ENCODE measurements at regions not wholly inside any gene's neighbourhood (a gene's known extent, or its start where the extent isn't known, plus 50 kb on each side); places are given as distances from the start of the nearest gene placed in this dataset.

DNA sequence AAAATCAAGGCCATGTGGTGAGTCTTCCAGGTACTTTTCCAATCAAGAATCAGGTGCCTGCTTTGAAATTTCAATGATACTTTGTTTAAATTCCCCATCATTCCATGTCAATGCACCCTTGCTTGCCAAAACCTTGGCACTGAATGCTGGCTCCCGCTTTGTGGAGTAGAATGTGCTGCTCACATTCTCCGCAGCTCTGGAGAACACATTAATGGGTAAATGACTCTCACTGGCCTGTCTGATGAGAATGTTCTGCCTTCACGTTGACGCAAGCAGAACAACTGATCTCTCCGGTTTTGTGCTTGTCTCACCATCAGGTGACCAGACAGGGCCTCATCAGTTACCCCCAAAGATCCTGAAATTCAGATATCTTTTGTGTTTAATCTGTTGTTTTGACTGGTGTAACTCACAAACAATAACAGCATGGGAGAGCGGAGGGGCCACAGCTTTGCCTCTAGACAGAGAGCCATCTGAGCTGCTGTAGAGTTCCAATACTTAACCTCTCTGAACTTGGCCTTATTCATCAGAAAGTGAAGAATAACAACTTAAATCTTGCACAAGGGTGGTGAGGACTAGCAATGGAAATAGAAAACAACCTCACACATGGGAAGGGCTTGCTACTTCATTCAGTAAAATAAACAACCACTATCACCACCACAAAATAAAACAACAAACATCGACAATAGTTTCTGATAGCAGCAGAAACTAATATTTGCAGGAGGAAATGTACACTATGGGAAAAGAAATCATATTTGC is 276.9 kb upstream of the IGFBP3 start:
- no peak for DNase-seq (ENCODE audit: low read depth in 2 of 3, low spot score in 1 of 3)

DNA sequence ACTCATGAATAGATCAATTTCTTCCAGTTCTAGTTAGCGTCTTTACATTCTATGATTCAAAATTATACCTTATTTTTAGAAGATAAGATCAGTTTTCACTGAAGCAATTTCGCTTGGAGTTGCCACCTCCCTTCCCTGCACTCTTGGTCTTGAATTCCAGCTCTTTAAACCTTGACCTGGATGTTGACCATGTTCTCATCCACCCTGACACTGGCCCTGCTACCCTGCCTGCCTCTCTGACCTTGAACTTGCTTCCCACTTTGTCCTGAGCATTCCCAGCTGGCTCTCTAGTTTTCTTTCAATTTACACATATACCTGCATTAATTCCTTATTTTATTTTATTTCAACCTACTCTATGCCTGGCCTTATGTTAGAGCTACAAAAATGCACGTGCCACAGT is 274.9 kb upstream of the IGFBP3 start:
- no peak for DNase-seq (ENCODE audit: low read depth in 2 of 3, low spot score in 1 of 3)

DNA sequence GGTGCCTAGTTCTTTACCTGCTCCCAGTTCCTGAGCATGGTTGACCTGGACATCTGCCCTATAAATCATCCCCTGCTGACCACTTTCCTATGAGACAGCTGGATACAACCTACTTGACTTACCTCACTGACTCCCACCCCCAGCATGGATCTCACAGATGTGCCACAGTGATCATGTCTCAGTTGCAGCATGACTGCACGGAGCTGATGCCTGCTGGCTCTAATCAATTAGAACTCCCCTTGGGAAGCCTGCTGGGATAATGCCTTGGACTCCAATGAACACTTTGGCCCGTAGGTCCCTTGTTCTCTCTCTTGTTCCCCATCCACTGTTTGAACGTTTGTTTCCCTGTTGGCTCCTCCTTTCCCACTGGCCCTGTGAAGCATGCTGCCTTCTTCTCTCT is 271.2 kb upstream of the IGFBP3 start:
- no peak for DNase-seq (ENCODE audit: low read depth in 2 of 3, low spot score in 1 of 3)

DNA sequence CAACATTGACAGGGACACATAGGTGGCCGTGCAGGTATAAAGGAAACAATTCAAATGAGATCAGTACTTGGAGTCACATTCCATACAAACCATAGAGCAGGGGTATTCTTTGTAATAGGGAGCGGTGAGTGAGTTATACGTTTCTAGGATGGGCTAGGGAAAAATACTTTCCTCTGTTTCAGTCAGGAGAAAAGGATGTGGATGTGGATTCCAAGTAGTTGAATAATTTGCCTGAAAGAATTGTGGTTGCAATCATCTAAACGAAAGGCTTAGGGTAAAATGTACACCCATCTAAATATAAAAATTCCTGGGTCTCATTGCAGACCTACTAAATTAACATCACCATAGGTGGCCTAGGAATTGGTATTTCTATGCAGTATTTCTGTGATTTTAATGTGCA is 270.7 kb upstream of the IGFBP3 start:
- DNase-seq (ENCODE audit: low read depth in 2 of 3, low spot score in 1 of 3), result no peak

DNA sequence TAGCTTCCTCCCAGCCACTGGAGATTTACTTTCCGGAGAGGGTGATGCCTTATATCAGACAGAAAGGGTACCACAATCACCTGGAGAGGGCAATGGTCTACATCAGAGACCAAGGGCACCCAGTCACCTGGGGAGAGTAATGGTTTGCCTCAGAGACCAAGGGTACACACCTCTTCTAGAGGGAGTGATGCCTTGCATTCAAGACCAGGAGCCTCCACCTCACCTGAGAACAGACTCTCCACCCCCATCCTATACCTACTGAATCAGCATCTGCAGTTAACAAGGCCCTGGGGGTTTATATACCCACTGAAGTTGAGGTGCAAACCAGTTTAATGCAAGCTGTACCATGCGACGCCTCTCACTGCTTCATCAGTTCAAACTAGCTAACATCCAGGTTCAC is 270.2 kb upstream of the IGFBP3 start:
- no peak for DNase-seq (ENCODE audit: low read depth in 2 of 3, low spot score in 1 of 3)

DNA sequence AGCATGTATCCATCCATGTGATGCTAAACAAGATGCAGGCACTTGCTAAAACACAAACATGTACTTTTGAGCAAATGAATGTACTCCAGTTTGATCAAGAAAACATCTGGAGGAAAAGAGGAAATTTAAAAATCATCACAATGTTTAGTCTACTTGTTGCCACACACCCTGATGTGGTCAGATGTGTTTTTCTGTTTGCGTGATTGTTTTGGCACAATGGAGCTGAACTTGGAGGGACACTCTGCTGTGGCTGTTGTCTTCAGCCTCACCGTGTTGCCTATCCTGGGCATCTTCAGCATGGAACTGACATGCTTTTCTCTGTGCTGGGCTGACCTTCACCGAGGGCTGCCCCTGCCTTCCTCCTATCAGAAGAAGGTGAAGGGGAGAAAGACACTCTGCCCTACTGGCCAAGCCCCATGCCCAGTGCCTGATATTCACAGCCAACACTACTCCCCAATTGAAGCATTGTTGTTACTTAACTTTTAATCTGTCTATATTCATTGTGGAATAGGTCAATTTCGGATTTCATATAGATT is 268.3 kb upstream of the IGFBP3 start:
- no peak for DNase-seq (ENCODE audit: low read depth in 2 of 3, low spot score in 1 of 3)

DNA sequence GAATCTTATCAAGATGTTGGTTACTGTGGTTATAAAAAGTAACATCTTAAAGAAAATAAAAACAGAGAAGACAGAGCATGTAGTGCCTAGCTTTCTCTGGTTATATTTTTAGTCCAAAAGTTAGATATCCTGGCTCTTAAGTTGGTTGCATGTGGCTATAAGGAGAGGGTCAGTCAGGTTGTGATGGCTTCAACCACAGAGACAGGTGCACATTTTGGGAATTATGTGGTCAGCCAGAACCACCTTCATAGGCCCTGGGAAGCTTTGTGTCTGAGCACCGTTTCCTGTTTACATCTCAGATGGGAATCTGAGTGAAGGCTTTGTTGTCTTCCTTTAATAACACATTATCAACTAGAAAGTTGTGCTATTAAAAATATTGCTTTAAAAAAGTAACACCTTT is 265.1 kb upstream of the IGFBP3 start:
- DNase-seq (ENCODE audit: low read depth in 2 of 3, low spot score in 1 of 3), result no peak

DNA sequence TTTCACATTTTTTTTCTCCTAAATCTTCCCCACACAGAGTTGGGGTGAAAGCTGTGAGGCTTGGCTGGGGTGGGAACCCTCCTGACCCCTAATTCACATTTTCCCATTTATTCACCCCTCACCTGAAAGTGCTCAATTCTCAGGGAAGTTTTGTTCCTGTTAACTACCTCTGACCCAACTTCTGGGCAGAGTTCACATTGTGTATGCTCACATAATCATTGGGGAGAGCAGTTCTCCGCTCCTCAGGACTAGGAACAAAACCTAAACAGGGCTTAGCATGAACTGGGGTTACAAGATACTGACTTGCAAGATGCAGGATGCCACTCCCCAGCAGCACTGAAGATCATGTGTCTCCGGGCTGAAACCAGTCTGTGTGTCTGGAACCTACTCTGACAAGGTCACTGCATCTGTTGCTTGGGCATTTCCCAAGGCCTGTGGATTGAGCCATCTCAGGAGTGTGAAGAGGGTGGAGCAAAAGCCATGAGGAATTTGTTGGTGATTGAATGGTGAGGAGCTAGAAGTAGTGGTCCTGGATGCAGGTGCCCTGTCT is 258.1 kb upstream of the IGFBP3 start:
- DNase-seq (ENCODE audit: low read depth in 2 of 3, low spot score in 1 of 3), result no peak

DNA sequence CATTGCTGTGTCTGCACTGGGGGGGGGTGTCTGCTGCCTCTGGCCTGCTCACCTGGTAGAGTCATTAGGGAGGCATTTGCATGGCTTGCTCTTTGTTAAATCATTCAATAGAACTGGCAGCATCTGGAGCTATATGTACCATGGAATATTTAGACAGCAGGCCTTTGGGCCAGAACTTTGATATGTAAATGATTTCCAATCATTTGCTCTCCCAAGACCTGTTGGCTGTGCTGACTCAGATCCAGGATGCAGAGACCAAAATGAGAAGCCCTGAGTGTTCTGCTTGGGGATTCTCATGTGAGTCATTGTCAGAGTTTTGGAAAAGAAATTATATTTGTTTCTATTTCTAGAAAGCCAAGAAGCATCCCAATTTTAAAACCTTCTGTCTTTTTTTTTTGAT is 257.6 kb upstream of the IGFBP3 start:
- DNase-seq (ENCODE audit: low read depth in 2 of 3, low spot score in 1 of 3), result no peak

DNA sequence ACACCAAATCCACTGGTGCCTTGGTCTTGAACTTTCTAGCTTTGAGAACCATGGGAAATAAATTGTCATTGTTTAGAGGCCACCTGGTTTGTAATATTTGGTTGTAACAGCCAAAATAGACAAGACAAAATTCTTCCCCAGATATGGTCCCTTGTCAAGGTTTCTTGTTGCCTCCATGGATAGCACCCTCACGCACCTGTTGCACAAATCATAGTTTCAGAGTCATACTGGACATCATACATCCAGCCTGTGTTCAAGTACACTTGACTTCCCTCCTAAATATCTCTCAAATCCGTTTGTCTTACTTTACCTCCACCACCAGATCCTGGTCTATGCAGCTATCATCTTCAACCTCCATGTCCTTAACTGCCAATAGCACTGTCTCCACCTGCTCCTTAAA is 256.7 kb upstream of the IGFBP3 start:
- DNase-seq (ENCODE audit: low read depth in 2 of 3, low spot score in 1 of 3), result no peak

DNA sequence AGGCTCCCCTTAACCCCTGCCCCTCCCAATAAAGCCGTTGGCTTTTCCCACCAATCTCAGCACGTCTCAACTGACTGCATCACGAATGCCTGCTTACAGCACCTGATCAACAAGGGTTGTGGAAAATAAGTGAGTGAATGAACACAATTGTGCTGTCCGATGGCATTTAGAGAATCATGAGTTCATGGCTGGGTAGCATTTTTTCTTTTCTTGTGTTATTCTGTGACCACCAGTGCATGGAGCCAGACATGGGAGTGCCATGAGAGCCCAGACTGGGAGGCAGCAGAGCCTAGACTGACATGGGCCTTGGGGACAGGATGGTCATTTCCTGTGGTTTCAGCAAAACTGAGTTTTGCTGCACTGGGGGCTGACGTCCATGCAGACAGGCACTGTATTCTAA is 254.1 kb upstream of the IGFBP3 start:
- DNase-seq (ENCODE audit: low read depth in 2 of 3, low spot score in 1 of 3), result no peak

DNA sequence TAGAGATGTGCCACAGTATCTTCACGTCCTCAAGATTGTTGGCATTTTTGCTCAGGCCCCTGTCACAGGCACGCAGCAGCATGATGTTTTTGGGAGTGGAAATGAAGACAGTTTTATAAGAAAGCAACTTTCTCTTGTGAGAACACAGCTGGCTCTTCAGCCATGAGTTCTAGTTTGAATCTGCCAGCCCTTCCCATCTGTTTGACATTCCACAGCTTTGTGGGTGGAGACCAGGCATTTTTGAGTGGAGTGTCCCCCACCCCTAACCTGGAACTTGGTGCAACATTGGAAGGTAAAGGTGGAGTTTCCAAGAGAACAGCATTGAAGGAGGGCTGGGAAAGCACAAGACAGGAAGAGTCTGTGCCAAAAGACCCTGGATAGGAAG is 253.1 kb upstream of the IGFBP3 start:
- no peak for DNase-seq (ENCODE audit: low read depth in 2 of 3, low spot score in 1 of 3)

DNA sequence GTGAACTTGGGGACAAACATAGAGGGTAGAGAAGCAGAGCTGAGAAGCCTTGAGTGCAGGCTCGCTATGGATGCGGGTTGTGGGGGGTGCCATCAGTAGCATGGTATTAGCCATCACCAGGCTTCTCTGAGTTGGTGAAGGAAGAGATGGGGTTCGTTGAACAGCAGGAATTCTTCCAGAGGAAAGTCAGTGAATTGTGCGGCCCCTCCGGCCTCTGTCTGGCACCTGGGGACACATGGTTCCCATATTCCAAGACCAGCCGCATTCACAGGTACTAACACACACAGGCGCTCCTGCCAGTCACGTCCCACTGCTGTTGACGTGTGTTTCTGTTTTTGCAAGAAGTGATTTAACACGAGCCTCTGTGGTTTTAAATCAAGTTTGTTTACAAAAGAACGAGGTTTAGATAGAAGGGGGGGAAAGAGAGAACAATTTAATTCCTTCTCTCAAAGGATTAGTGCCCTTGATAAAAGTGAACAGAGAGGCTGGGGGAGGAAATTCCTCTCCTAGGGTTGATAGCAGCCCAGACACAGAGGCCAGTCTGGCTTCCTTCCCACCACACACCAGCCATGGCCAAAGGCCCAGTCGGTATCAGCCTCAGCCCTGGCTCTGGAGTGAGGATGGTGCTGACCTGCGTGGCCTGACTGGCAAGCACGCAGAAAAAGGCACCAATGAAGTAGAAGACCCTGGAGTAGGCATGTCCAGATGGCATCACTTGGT is 252.6 kb upstream of the IGFBP3 start:
- DNase-seq (ENCODE audit: low read depth in 2 of 3, low spot score in 1 of 3), result no peak

DNA sequence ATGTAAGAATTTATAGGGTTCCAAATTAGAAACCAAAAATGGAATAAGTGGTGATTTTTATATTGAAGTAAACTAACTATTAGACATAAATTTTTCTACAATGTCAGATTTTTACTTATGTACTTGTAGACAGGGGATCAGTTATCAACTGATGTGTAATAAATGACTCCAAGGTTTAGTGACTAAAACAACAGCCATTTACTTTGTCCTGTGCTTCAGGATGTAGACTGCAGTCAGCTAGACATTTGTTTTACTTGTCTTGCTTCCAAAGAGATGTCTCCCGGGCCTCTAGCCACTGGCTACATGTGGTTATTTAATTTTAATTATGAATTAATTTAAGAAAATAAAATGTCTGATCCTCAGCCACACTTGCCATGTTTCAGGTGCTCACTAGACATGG is 249.7 kb upstream of the IGFBP3 start:
- DNase-seq (ENCODE audit: low read depth in 2 of 3, low spot score in 1 of 3), result no peak

DNA sequence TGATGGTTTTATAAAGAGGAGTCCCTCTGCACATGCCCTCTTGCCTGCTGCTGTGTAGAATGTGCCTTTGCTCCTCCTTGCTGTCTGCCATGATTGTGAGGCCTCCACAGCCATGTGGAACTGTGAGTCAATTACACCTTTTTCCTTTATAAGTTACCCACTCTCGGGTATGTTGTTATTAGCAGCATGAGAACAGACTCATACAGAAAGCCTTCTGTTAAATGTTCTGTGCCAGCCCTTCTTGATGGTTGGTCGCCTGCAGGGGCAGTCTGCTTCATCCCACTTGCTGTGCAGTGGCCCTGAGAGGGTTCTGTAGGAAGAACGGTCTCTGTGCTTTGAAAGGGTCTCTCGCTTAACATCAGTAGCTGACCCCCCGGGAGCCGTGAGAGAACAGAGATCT is 248.9 kb upstream of the IGFBP3 start:
- no peak for DNase-seq (ENCODE audit: low read depth in 2 of 3, low spot score in 1 of 3)

DNA sequence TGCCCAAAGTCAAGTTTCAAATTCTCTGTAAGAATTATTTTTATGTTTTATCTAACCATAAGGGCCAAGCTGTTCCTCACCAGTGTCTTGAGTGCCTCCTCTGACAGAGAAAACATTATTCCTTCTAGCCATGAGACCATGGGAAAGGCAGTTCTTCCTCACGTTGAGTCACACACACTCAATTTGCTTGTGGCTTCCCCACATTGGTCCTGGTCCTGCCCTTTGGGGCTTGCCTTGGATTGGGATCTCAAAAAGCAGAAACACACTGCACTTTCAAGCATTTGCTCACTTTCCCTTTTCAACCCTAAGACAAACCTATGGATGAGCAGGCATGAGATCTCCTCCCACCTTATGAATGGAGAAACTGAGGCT is 248.3 kb upstream of the IGFBP3 start:
- DNase-seq (ENCODE audit: low read depth in 2 of 3, low spot score in 1 of 3), result no peak

DNA sequence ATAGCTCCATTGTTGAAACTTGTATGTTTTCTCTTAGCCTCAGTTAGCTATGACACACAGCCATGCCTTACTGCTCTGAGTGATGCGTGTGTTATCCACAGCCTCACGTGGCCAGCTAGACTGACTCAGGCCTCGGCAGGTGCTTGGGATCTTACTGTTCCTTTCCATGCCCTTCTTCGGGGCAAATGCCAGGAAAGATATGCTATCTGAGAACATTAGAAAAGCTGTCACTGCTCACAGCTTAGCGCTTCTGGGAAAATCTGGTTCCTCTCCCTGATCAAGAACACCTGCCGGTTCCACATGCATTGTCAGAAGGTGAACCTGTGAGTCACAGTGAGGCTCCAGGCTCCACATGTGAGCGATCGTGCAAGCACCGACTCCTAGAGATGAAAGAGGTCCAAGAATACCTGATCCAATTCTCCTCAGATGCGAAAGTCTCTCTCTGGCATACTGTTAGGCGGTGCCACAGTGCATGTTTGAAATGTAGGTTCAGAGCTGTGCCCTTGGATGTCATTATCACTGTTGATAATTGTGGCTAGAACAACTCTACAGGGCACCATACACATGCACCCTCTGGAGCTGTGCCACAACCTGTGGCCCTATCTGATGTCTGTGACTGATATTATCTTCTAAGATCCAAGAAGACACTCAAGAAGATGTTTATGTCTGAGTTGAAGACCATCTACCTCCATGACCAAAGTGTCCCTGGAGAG is 247.8 kb upstream of the IGFBP3 start:
- DNase-seq (ENCODE audit: low read depth in 2 of 3, low spot score in 1 of 3), result no peak

DNA sequence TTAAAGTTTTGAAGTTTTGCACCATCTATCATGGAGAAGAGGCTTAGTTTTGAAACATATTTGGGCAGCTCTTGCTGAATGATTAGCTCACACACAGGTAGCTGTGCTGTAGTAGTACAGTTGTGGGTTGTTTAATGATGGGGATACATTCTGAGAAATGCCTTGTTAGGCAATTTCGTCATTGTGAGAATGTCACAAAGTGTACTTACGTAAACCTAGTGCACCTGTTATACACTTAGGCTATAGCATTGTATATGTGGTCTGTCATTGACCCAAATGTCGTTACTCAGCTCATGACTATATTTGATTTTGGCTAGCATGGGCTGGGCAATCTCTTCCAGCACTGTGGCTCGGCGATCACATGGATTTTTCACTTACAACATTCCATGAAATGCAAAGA is 247.2 kb upstream of the IGFBP3 start:
- DNase-seq (ENCODE audit: low read depth in 2 of 3, low spot score in 1 of 3), result no peak

DNA sequence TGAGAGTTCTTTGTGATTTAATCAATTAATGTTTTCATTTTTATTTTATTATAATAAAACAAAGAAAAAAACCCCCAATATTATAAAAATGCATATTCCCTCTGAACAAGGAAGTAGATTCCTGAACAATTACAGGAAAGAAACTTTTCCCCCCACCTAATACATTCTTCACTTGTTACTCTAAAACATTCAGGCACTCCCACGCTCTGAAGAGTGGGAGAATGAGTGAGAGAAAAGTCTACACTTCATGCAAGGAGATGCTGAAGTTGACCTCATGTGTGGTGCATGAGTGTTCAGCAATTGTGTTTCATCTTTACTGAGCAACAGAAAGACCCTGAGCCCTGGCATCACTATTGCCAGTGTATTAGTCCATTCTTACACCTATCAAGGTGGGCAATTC is 244.2 kb upstream of the IGFBP3 start:
- DNase-seq (ENCODE audit: low read depth in 2 of 3, low spot score in 1 of 3), result no peak

DNA sequence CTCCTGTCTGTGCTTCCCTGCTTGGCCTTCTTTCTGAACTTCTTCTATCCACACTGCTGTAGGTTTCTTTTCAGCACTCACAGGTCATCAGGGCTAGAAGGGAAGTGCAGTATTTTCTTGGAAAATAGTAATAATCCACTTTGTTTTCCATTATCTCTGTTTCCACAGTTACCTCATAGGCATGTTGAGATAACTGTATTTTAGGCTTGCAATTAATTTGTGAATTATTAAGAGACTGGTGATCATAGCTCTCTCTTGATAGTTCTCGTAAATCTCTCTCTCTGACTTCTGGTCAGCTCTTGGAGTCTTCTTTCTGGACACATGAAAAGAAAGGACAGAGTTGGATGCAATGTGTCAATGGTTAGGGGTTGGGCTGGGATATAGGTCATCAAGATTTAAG is 243.6 kb upstream of the IGFBP3 start:
- no peak for DNase-seq (ENCODE audit: low read depth in 2 of 3, low spot score in 1 of 3)

DNA sequence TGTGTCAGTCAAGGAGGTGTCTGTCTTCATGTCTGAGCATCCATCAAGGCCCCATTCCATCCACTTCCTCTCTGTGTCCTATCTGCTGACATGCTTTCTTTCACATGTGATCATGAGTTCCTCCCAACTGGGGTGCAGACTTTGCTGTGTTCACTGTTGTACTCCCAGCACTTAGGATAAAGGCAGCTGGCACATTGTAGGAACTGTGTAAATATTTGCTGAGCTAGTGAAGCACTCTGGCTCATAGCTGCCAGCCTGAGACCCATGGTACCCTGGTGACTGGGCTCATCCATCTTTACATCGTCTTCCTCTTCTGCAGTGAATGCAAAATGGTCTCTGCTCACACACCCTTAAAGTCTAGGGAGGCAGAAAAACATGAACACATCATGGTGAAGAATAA is 242.2 kb upstream of the IGFBP3 start:
- DNase-seq (ENCODE audit: low read depth in 2 of 3, low spot score in 1 of 3), result no peak

DNA sequence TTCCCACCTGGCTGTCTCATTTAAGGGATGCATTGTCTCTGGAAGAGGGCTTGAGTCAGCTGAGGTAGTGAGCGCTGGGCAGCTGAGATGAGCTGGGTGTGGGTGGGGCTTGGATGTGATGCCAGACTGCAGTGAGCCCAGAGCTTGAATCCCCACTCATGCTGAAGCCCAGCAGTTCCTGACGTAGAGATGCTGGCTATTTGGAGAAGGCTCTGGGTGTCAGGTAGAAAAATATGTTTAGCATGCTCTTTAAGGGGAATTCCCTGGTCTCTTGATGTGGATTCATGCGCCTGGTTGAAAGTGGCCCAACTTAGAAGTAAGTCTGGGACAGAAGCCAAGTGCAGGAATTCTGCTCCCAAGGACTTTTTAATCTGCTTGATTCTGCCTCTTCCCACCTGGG is 241.5 kb upstream of the IGFBP3 start:
- no peak for DNase-seq (ENCODE audit: low read depth in 2 of 3, low spot score in 1 of 3)
